ENCODE measurements at regions not wholly inside any gene's neighbourhood (a gene's known extent, or its start where the extent isn't known, plus 50 kb on each side); places are given as distances from the start of the nearest gene placed in this dataset.

GRCh38 chr10:107847620-107848019 lies 683.1 kb upstream of the SORCS1 start:
- H3K4me3 ChIP-seq: no peak overlapping the region
- no peak for TF ChIP-seq CTCF (IDR thresholded peaks at IDR 0.05; ENCODE audit: low read depth, low read length)
- DNase-seq (ENCODE audit: low read depth in 1 of 2, low spot score in 1 of 2): no peak
- H3K27me3 ChIP-seq: no peaks in the 10 kb centered on the region
- no peaks in the 10 kb centered on the region for H3K36me3 ChIP-seq
- H3K4me1 ChIP-seq (ENCODE audit: low read depth): no peaks in the 10 kb centered on the region
- H3K27ac ChIP-seq: no peak overlapping the region
- H3K9me3 ChIP-seq (ENCODE audit: low read depth): no peaks in the 10 kb centered on the region

GRCh38 chr10:107834706-107835105 lies 670.2 kb upstream of the SORCS1 start:
- Histone ChIP-seq H3K9me3 (ENCODE audit: low read depth) (no peaks in the 10 kb centered on the region), H3K4me1 (ENCODE audit: low read depth) (no peaks in the 10 kb centered on the region), H3K27ac (no peak overlapping the region), H3K27me3 (no peaks in the 10 kb centered on the region), H3K36me3 (no peaks in the 10 kb centered on the region), H3K4me3 (no peak overlapping the region)
- TF ChIP-seq CTCF (IDR thresholded peaks at IDR 0.05; ENCODE audit: low read depth, low read length): no peak
- DNase-seq (ENCODE audit: low read depth in 1 of 2, low spot score in 1 of 2): no peak

- TF ChIP-seq CTCF (IDR thresholded peaks at IDR 0.05; ENCODE audit: low read depth, low read length): no peak
These were observed 667.3 kb upstream of the SORCS1 start for GRCh38 chr10:107831772-107832171.

GRCh38 chr10:107829161-107829560 lies 664.7 kb upstream of the SORCS1 start:
- H3K27ac ChIP-seq: no peak overlapping the region
- peaks cover 12% of the 10 kb centered on the region for H3K4me1 ChIP-seq (ENCODE audit: low read depth)
- no peaks in the 10 kb centered on the region for H3K36me3 ChIP-seq
- H3K9me3 ChIP-seq (ENCODE audit: low read depth): no peaks in the 10 kb centered on the region
- TF ChIP-seq CTCF (IDR thresholded peaks at IDR 0.05; ENCODE audit: low read depth, low read length): no peak
- peak in 1 of 2 donors; percentile 6 for DNase-seq (ENCODE audit: low read depth in 1 of 2, low spot score in 1 of 2)
- no peak overlapping the region for H3K4me3 ChIP-seq
- no peaks in the 10 kb centered on the region for H3K27me3 ChIP-seq

More at GRCh38 chr10:107831772-107832171, 667.3 kb upstream of the SORCS1 start:
- H3K4me1 ChIP-seq (ENCODE audit: low read depth): peaks cover 5% of the 10 kb centered on the region
- DNase-seq (ENCODE audit: low read depth in 1 of 2, low spot score in 1 of 2): no peak
- H3K27ac ChIP-seq: no peak overlapping the region
- H3K4me3 ChIP-seq: no peak overlapping the region
- no peaks in the 10 kb centered on the region for H3K27me3 ChIP-seq
- H3K36me3 ChIP-seq: no peaks in the 10 kb centered on the region
- H3K9me3 ChIP-seq (ENCODE audit: low read depth): no peaks in the 10 kb centered on the region

- Histone ChIP-seq H3K27ac (peak overlapping the region; percentile 71), H3K36me3 (no peaks in the 10 kb centered on the region), H3K4me3 (no peak overlapping the region), H3K27me3 (no peaks in the 10 kb centered on the region), H3K4me1 (ENCODE audit: low read depth) (peaks cover 12% of the 10 kb centered on the region), H3K9me3 (ENCODE audit: low read depth) (no peaks in the 10 kb centered on the region)
- no peak for TF ChIP-seq CTCF (IDR thresholded peaks at IDR 0.05; ENCODE audit: low read depth, low read length)
- DNase-seq (ENCODE audit: low read depth in 1 of 2, low spot score in 1 of 2): peak; percentile 2 to 27
These were observed 661.7 kb upstream of the SORCS1 start for GRCh38 chr10:107826171-107826570.
